Muscle layer of duodenum (tissue), 2 donors: ENCODE measurements at regions not wholly inside any gene's neighbourhood (a gene's known extent, or its start where the extent isn't known, plus 50 kb on each side); places are given as distances from the start of the nearest gene placed in this dataset.
A peak's percentile ranks its signal among the peaks of the same experiment; 100 is the strongest.
"Not testable (repeated sequence)": the region's sequence is repeated elsewhere in the genome, so short reads cannot be mapped to it uniquely, and the experiment has no call there.

Source experiments
- H3K27ac ChIP-seq: one replicate; pipeline ENCODE4 v1.7.0; 2013; ENCODE audit warnings: mild to moderate bottlenecking, low read length
- H3K27me3 ChIP-seq: one replicate; pipeline ENCODE4 v1.7.0; 2013; ENCODE audit warnings: low read depth, mild to moderate bottlenecking, control low read depth, low read length
- H3K36me3 ChIP-seq, 2 donors: one replicate each; pipeline ENCODE4 v1.7.0; 2013; ENCODE audit warnings: low read length in 2 of 2, control low read depth in 1 of 2, mild to moderate bottlenecking in 1 of 2; ENCODE audit not compliant: insufficient read depth in 2 of 2, control insufficient read depth in 1 of 2
- H3K4me1 ChIP-seq, 2 donors: one replicate each; pipeline ENCODE4 v1.7.0; 2013; ENCODE audit warnings: low read length in 2 of 2, mild to moderate bottlenecking in 2 of 2, control low read depth in 1 of 2, moderate library complexity in 1 of 2; ENCODE audit not compliant: insufficient read depth in 2 of 2, control insufficient read depth in 1 of 2
- H3K4me3 ChIP-seq, 2 donors: one replicate each; pipeline ENCODE4 v1.7.0; 2013; ENCODE audit warnings: low read length in 2 of 2, low read depth in 1 of 2, mild to moderate bottlenecking in 1 of 2
- H3K9me3 ChIP-seq, 2 donors: one replicate each; pipeline ENCODE4 v1.7.0; 2013; ENCODE audit warnings: low read length in 2 of 2, control low read depth in 1 of 2, mild to moderate bottlenecking in 1 of 2; ENCODE audit not compliant: control insufficient read depth in 1 of 2
- donor health status: healthy.

GRCh38 chr10:29862923-29863614 is 196.3 kb downstream of the JCAD start:
- Histone ChIP-seq H3K4me1 (peaks cover 0 to 22% of the 10 kb centered on the region in 2 donors), H3K27ac (no peak overlapping the region), H3K4me3 (no peak overlapping the region), H3K36me3 (no peaks in the 10 kb centered on the region), H3K9me3 (no peaks in the 10 kb centered on the region), H3K27me3 (no peaks in the 10 kb centered on the region)

- H3K4me3 ChIP-seq, result no peak overlapping the region
- H3K27me3 ChIP-seq, result no peaks in the 10 kb centered on the region
- H3K4me1 ChIP-seq, result peaks cover 0 to 26% of the 10 kb centered on the region in 2 donors
- H3K9me3 ChIP-seq, result no peaks in the 10 kb centered on the region
- no peak overlapping the region for H3K27ac ChIP-seq
- no peaks in the 10 kb centered on the region for H3K36me3 ChIP-seq
Measured at GRCh38 chr10:29861811-29862505, 197.4 kb downstream of the JCAD start.

GRCh38 chr10:29861231-29861630 is 198.2 kb downstream of the JCAD start:
- not testable (repeated sequence) for H3K27ac ChIP-seq, H3K27me3 ChIP-seq

GRCh38 chr10:29860166-29860565 is 199.2 kb downstream of the JCAD start:
- H3K9me3 ChIP-seq, result no peaks in the 10 kb centered on the region
- H3K36me3 ChIP-seq, result no peaks in the 10 kb centered on the region
- H3K4me3 ChIP-seq, result no peak overlapping the region
- peaks cover 0 to 22% of the 10 kb centered on the region in 2 donors for H3K4me1 ChIP-seq
- H3K27me3 ChIP-seq, result no peaks in the 10 kb centered on the region
- no peak overlapping the region for H3K27ac ChIP-seq

More at GRCh38 chr10:29861231-29861630, 198.2 kb downstream of the JCAD start:
- peaks cover 0 to 24% of the 10 kb centered on the region in 2 donors for H3K4me1 ChIP-seq
- H3K9me3 ChIP-seq, H3K4me3 ChIP-seq, H3K36me3 ChIP-seq: not testable (repeated sequence)

- H3K27me3 ChIP-seq, result no peaks in the 10 kb centered on the region
- H3K27ac ChIP-seq, result no peak overlapping the region
- no peak overlapping the region for H3K4me3 ChIP-seq
- no peaks in the 10 kb centered on the region for H3K9me3 ChIP-seq
- H3K4me1 ChIP-seq, result peaks cover 0 to 22% of the 10 kb centered on the region in 2 donors
- H3K36me3 ChIP-seq, result no peaks in the 10 kb centered on the region
Measured at GRCh38 chr10:29859521-29860130, 199.8 kb downstream of the JCAD start.

GRCh38 chr10:29858702-29859267 is 200.6 kb downstream of the JCAD start:
- Histone ChIP-seq H3K4me3 (no peak overlapping the region), H3K27ac (peak overlapping the region; percentile 32), H3K36me3 (no peaks in the 10 kb centered on the region), H3K4me1 (peaks cover 0 to 22% of the 10 kb centered on the region in 2 donors), H3K27me3 (no peaks in the 10 kb centered on the region), H3K9me3 (no peaks in the 10 kb centered on the region)

GRCh38 chr10:29857843-29858701 is 201.3 kb downstream of the JCAD start:
- Histone ChIP-seq H3K4me3 (no peak overlapping the region), H3K4me1 (peaks cover 0 to 22% of the 10 kb centered on the region in 2 donors), H3K9me3 (no peaks in the 10 kb centered on the region), H3K27ac (peak overlapping the region; percentile 32), H3K27me3 (no peaks in the 10 kb centered on the region), H3K36me3 (no peaks in the 10 kb centered on the region)

GRCh38 chr10:29856295-29856694 is 203.1 kb downstream of the JCAD start:
- peaks cover 0 to 17% of the 10 kb centered on the region in 2 donors for H3K4me1 ChIP-seq

GRCh38 chr10:29853913-29854312 is 205.5 kb downstream of the JCAD start:
- no peaks in the 10 kb centered on the region for H3K36me3 ChIP-seq
- H3K27ac ChIP-seq, result no peak overlapping the region
- H3K4me1 ChIP-seq, result peaks cover 0 to 17% of the 10 kb centered on the region in 2 donors
- no peak overlapping the region for H3K4me3 ChIP-seq
- no peaks in the 10 kb centered on the region for H3K9me3 ChIP-seq
- no peaks in the 10 kb centered on the region for H3K27me3 ChIP-seq

More at GRCh38 chr10:29856295-29856694, 203.1 kb downstream of the JCAD start:
- Histone ChIP-seq H3K27ac (no peak overlapping the region), H3K4me3 (no peak overlapping the region), H3K9me3 (no peaks in the 10 kb centered on the region), H3K36me3 (no peaks in the 10 kb centered on the region), H3K27me3 (no peaks in the 10 kb centered on the region)

GRCh38 chr10:29851241-29851640 is 208.1 kb downstream of the JCAD start:
- Histone ChIP-seq H3K36me3 (no peaks in the 10 kb centered on the region), H3K27ac (no peak overlapping the region), H3K27me3 (no peaks in the 10 kb centered on the region), H3K4me3 (no peak overlapping the region), H3K4me1 (peaks cover 0 to 7% of the 10 kb centered on the region in 2 donors), H3K9me3 (no peaks in the 10 kb centered on the region)
